K562 (cell line): ENCODE measurements at regions not wholly inside any gene's neighbourhood (a gene's known extent, or its start where the extent isn't known, plus 50 kb on each side); places are given as distances from the start of the nearest gene placed in this dataset.
A peak's percentile ranks its signal among the peaks of the same experiment; 100 is the strongest.

ENCODE experiments used
- EHMT2 ChIP-seq: fragments of 450-650 bp; IDR thresholded peaks from 2 replicates; pipeline ENCODE4 v1.6.1; 2018; ENCODE audit warnings: antibody characterized with exemption
- FOXA3 ChIP-seq, 2 experiments: fragments of 450-650 bp in 1 of 2; sonication (generic) in 1 of 2; formaldehyde crosslinking; IDR thresholded peaks in 1 of 2; conservative IDR thresholded peaks in 1 of 2; 2 replicates each; pipeline versions ENCODE4 v1.4.0 to v1.8.0; 2020 to 2022; ENCODE audit warnings: mild to moderate bottlenecking in 2 of 2, missing genetic modification reagents in 1 of 2
- GABPA ChIP-seq: fragments of 200-800 bp; sonication (Bioruptor generic); conservative IDR thresholded peaks from 2 replicates; pipeline ENCODE4 v1.6.1; 2016; ENCODE audit warnings: low read depth, missing genetic modification characterization, missing compliant biosample characterization
- KAT7 ChIP-seq: sonication (generic); formaldehyde crosslinking; IDR thresholded peaks from 2 replicates; pipeline ENCODE4 v1.8.0; 2022; ENCODE audit warnings: missing genetic modification reagents, mild to moderate bottlenecking, borderline replicate concordance
- MCM2 ChIP-seq: fragments of 450-650 bp; IDR thresholded peaks from 2 replicates; pipeline ENCODE4 v1.6.1; 2017; ENCODE audit warnings: low read depth, mild to moderate bottlenecking
- MTF1 ChIP-seq: fragments of 250-450 bp; sonication (Bioruptor Pico); IDR thresholded peaks from 2 replicates; pipeline ENCODE4 v1.9.0; 2021; ENCODE audit warnings: moderate library complexity, mild to moderate bottlenecking, inconsistent platforms, borderline replicate concordance
- NFE2 ChIP-seq: IDR thresholded peaks from 2 replicates; pipeline ENCODE4 v1.6.1; 2014; ENCODE audit warnings: antibody characterized with exemption, low read depth
- OTX1 ChIP-seq: fragments of 450-650 bp; formaldehyde crosslinking; IDR thresholded peaks from 2 replicates; pipeline ENCODE4 v1.4.0; 2022; ENCODE audit warnings: mild to moderate bottlenecking
- POLR2AphosphoS2 ChIP-seq: IDR thresholded peaks from 2 replicates; pipeline ENCODE4 v1.6.1; 2012; ENCODE audit warnings: low read length, improper control_type of control experiment
- RAD21 ChIP-seq, 2 experiments: fragments of 250-450 bp in 1 of 2; fragments of 450-650 bp in 1 of 2; sonication (Bioruptor Pico) in 1 of 2; formaldehyde crosslinking in 1 of 2; IDR thresholded peaks in 1 of 2; conservative IDR thresholded peaks in 1 of 2; 2 replicates each; pipeline versions ENCODE4 v1.4.0 to v1.8.0; 2020 to 2022; ENCODE audit warnings: mild to moderate bottlenecking in 2 of 2, moderate library complexity in 1 of 2
- RBM17 ChIP-seq: fragments of 200-400 bp; formaldehyde crosslinking; IDR thresholded peaks from 2 replicates; pipeline ENCODE4 v1.6.1; 2017; ENCODE audit warnings: low read depth, mild to moderate bottlenecking, low read length, borderline replicate concordance
- RBM25 ChIP-seq: fragments of 200-400 bp; formaldehyde crosslinking; IDR thresholded peaks from 2 replicates; pipeline ENCODE4 v1.6.1; 2018; ENCODE audit warnings: low read length, low read depth, moderate library complexity; ENCODE audit not compliant: severe bottlenecking
- SMC3 ChIP-seq: conservative IDR thresholded peaks from 2 replicates; pipeline ENCODE4 v1.6.1; 2011; ENCODE audit warnings: low read depth, low read length, improper control_type of control experiment; ENCODE audit not compliant: insufficient read depth
- TGIF2 ChIP-seq: sonication (generic); formaldehyde crosslinking; IDR thresholded peaks from 2 replicates; pipeline ENCODE4 v1.8.1; 2022; ENCODE audit warnings: mild to moderate bottlenecking, missing genetic modification reagents, moderate library complexity
- THRA ChIP-seq: fragments of 450-650 bp; IDR thresholded peaks from 2 replicates; pipeline ENCODE4 v1.6.1; 2017; ENCODE audit warnings: mild to moderate bottlenecking, moderate library complexity
- WHSC1 ChIP-seq: IDR thresholded peaks from one replicate; pipeline ENCODE4 v1.6.1; 2012; ENCODE audit warnings: low read length, control low read depth, inconsistent platforms
- XRCC5 ChIP-seq: fragments of 200-400 bp; formaldehyde crosslinking; IDR thresholded peaks from 2 replicates; pipeline ENCODE4 v1.6.1; 2017; ENCODE audit warnings: low read depth, mild to moderate bottlenecking, low read length
- ZBTB43 ChIP-seq: sonication (generic); formaldehyde crosslinking; IDR thresholded peaks from 2 replicates; pipeline ENCODE4 v1.8.0; 2023; ENCODE audit warnings: mild to moderate bottlenecking, missing genetic modification reagents
- ZFPM2 ChIP-seq: fragments of 250-450 bp; sonication (Bioruptor Pico); IDR thresholded peaks from 2 replicates; pipeline ENCODE4 v1.5.1; 2022; ENCODE audit warnings: mild to moderate bottlenecking
- ZNF12 ChIP-seq: sonication (generic); formaldehyde crosslinking; IDR thresholded peaks from 2 replicates; pipeline ENCODE4 v1.4.0; 2020; ENCODE audit warnings: mild to moderate bottlenecking, missing genetic modification reagents
- ZNF121 ChIP-seq: sonication (generic); formaldehyde crosslinking; conservative IDR thresholded peaks from 2 replicates; pipeline ENCODE4 v1.8.0; 2022; ENCODE audit warnings: missing genetic modification reagents
- ZNF165 ChIP-seq: fragments of 250-450 bp; sonication (Bioruptor Pico); IDR thresholded peaks from 2 replicates; pipeline ENCODE4 v1.4.0; 2020; ENCODE audit warnings: borderline replicate concordance
- ZNF778 ChIP-seq: fragments of 450-650 bp; formaldehyde crosslinking; IDR thresholded peaks from 2 replicates; pipeline ENCODE4 v1.4.0; 2020; ENCODE audit warnings: mild to moderate bottlenecking, moderate library complexity

GRCh38 chr20:39874049-39874893, 814.8 kb downstream of the MAFB start (continued):
- TF ChIP-seq SMC3 (0 out of 2 replicates have a peak, but pooled peaks have one; percentile 17), GABPA (no peak), RAD21 (CRISPR knock-in tag; conservative IDR thresholded peaks at IDR 0.05 in 1 of 2, IDR thresholded peaks at IDR 0.05 in 1 of 2) (peak in 1 of 2 experiments; percentile 57; a peak in 2 of 4 replicates), ZNF778 (CRISPR knock-in tag) (no peak), ZNF165 (CRISPR knock-in tag) (no peak), NFE2 (no peak), TGIF2 (CRISPR knock-in tag) (no peak), KAT7 (CRISPR knock-in tag) (no peak), MCM2 (no peak), RBM17 (no peak), XRCC5 (no peak), POLR2AphosphoS2 (no peak), ZFPM2 (CRISPR knock-in tag) (no peak), RBM25 (no peak), OTX1 (CRISPR knock-in tag) (no peak), EHMT2 (peak; percentile 57; the same call in 1 of the 2 replicates), WHSC1 (no peak), ZNF12 (CRISPR knock-in tag) (no peak), THRA (no peak), ZNF121 (no peak), MTF1 (CRISPR knock-in tag) (no peak), ZBTB43 (CRISPR knock-in tag) (no peak), FOXA3 (CRISPR knock-in tag; conservative IDR thresholded peaks at IDR 0.05 in 1 of 2, IDR thresholded peaks at IDR 0.05 in 1 of 2) (no peak)
- TF ChIP-seq, all 486 proteins: peak for 5
